Left ventricle myocardium inferior (tissue), 1 donor: ENCODE measurements at regions not wholly inside any gene's neighbourhood (a gene's known extent, or its start where the extent isn't known, plus 50 kb on each side); places are given as distances from the start of the nearest gene placed in this dataset.

Source experiments
- DNase-seq: peaks from one replicate; pipeline ENCODE4 v3.0.0-alpha.2; 2020
- H3K27ac ChIP-seq: fragments of 200-600 bp; replicated peaks from 2 replicates; pipeline ENCODE4 v1.8.0; 2021
- H3K27me3 ChIP-seq: fragments of 200-600 bp; 2 replicates; pipeline ENCODE4 v1.8.0; 2021; ENCODE audit warnings: low read depth
- H3K36me3 ChIP-seq: fragments of 200-600 bp; 2 replicates; pipeline ENCODE4 v1.8.0; 2021
- H3K4me1 ChIP-seq: fragments of 200-600 bp; 2 replicates; pipeline ENCODE4 v1.8.0; 2021
- H3K4me3 ChIP-seq: fragments of 200-600 bp; 2 replicates; pipeline ENCODE4 v1.8.0; 2021; ENCODE audit warnings: mild to moderate bottlenecking, moderate library complexity
- H3K9me3 ChIP-seq: fragments of 200-600 bp; replicated peaks from 2 replicates; pipeline ENCODE4 v1.8.0; 2021
- CTCF ChIP-seq: fragments of 200-600 bp; IDR thresholded peaks from 2 replicates; pipeline ENCODE4 v1.8.0; 2021; ENCODE audit warnings: antibody characterized with exemption, mild to moderate bottlenecking, borderline replicate concordance
- intact Hi-C: fragments of 100-400 bp; cut with micrococcal nuclease; formaldehyde crosslinking; loops from one replicate; pipeline ENCODE4 v1.11.0; 2022
- donor health status: DM: no; HTN: yes; CAD: no; lungs with severe emphysema.

- no peak overlapping the region for H3K4me3 ChIP-seq
- no peak for TF ChIP-seq CTCF
- H3K4me1 ChIP-seq: no peaks in the 10 kb centered on the region
- intact Hi-C loops: no loop called here
- H3K27ac ChIP-seq: no peak overlapping the region
- H3K27me3 ChIP-seq: peaks cover 60% of the 10 kb centered on the region
- H3K36me3 ChIP-seq: no peaks in the 10 kb centered on the region
- no peak for DNase-seq
- H3K9me3 ChIP-seq: no peaks in the 10 kb centered on the region
Measured at GRCh38 chr3:44048949-44049348, 192.7 kb upstream of the TOPAZ1 start.

GRCh38 chr3:44050101-44050500 is 191.6 kb upstream of the TOPAZ1 start:
- no peak overlapping the region for H3K27ac ChIP-seq
- no peak overlapping the region for H3K4me3 ChIP-seq
- peaks cover 70% of the 10 kb centered on the region for H3K27me3 ChIP-seq
- TF ChIP-seq CTCF: no peak
- H3K4me1 ChIP-seq: no peaks in the 10 kb centered on the region
- no peaks in the 10 kb centered on the region for H3K36me3 ChIP-seq
- DNase-seq: no peak
- H3K9me3 ChIP-seq: no peaks in the 10 kb centered on the region
- intact Hi-C loops: no loop called here

GRCh38 chr3:44050867-44051266 is 190.8 kb upstream of the TOPAZ1 start:
- intact Hi-C loops: no loop called here
- Histone ChIP-seq H3K9me3 (no peaks in the 10 kb centered on the region), H3K27ac (no peak overlapping the region), H3K4me1 (no peaks in the 10 kb centered on the region), H3K4me3 (no peak overlapping the region), H3K27me3 (peaks cover 74% of the 10 kb centered on the region), H3K36me3 (no peaks in the 10 kb centered on the region)
- DNase-seq: no peak
- no peak for TF ChIP-seq CTCF

DNA sequence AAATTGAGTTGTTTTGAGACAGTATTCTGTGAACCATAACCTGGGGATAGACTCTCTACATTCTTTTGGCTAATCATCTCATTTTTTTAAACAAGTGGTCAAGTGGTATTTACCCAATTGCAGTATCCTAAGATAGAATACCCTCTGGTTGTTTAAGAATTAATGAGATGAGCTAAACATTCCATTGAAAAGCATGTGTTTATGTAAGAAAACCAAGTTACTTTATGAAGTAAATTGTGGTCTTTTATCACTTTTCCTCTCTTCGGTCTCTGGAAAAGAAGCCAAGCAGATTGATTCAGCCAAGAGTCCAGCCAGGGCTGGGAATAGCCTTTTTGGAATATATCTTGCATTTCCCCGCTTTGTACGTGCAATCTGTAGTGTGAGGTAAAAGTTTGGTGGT is 185.7 kb upstream of the TOPAZ1 start:
- Histone ChIP-seq H3K27ac (no peak overlapping the region), H3K27me3 (peaks cover 94% of the 10 kb centered on the region), H3K4me3 (no peak overlapping the region), H3K4me1 (peaks cover 8% of the 10 kb centered on the region), H3K36me3 (no peaks in the 10 kb centered on the region), H3K9me3 (no peaks in the 10 kb centered on the region)
- TF ChIP-seq CTCF: no peak
- intact Hi-C loops: no loop called here
- DNase-seq: no peak

GRCh38 chr3:44056446-44057240 is 185.0 kb upstream of the TOPAZ1 start:
- H3K36me3 ChIP-seq: no peaks in the 10 kb centered on the region
- H3K4me1 ChIP-seq: peaks cover 8% of the 10 kb centered on the region
- no peak overlapping the region for H3K4me3 ChIP-seq
- H3K9me3 ChIP-seq: no peaks in the 10 kb centered on the region
- TF ChIP-seq CTCF: no peak
- no peak overlapping the region for H3K27ac ChIP-seq
- no peak for DNase-seq
- intact Hi-C loops: no loop called here
- peaks cover 94% of the 10 kb centered on the region for H3K27me3 ChIP-seq
